HepG2 (cell line): ENCODE measurements at regions not wholly inside any gene's neighbourhood (a gene's known extent, or its start where the extent isn't known, plus 50 kb on each side); places are given as distances from the start of the nearest gene placed in this dataset.

Source experiments
- ATAC-seq: fragments of 200-7000 bp; cut with Tn5 transposase; 3 replicates; pipeline ENCODE4 v1.9.1; 2020; ENCODE audit warnings: mild to moderate bottlenecking, moderate library complexity
- BruUV-seq: library from RNA; stranded (reverse); fragments of 400-500 nt; replicated peaks from 2 replicates; lab custom pipeline; 2021; lab: Mats Ljungman, UMichigan
- CTCF ChIA-PET: fragments of 300-600 bp; formaldehyde crosslinking; extraction: SDS; loops from one replicate; lab custom pipeline; 2021; ENCODE audit warnings: low total read pairs, inconsistent platforms, low intra/inter-chr PET ratio; lab: Yijun Ruan, JAX
- POLR2A ChIA-PET: fragments of 350-600 bp; sonication (Branson Sonifier 250); formaldehyde crosslinking; loops from one replicate; lab custom pipeline; 2020; ENCODE audit warnings: antibody characterized with exemption, inconsistent platforms; lab: Yijun Ruan, JAX
- DNase-seq: peaks from one replicate; pipeline ENCODE4 v3.0.0-alpha.2; 2015; ENCODE audit warnings: low spot score
- FAIRE-seq: peaks from 3 replicates; lab custom pipeline; 2011; peaks lifted over from hg19 to GRCh38; lab: Jason Lieb, UNC
- H2AFZ ChIP-seq: one replicate; pipeline ENCODE4 v1.6.1; 2011; ENCODE audit warnings: low read length, inconsistent platforms
- H3K27ac ChIP-seq: fragments of 300-600 bp; 3 replicates; pipeline ENCODE4 v1.8.0; 2011; ENCODE audit warnings: mixed run types, mild to moderate bottlenecking, mixed read lengths, low read length, inconsistent platforms; ENCODE audit not compliant: insufficient read depth; ENCODE audit errors: extremely low read length
- H3K27me3 ChIP-seq, 2 experiments: fragments of 200-600 bp in 1 of 2; 2 replicates in 1 of 2; 3 replicates in 1 of 2; pipeline versions ENCODE4 v1.6.0 to v1.8.0; 2011; ENCODE audit warnings: low read length in 2 of 2, mild to moderate bottlenecking in 2 of 2, moderate library complexity in 2 of 2, inconsistent platforms in 1 of 2; ENCODE audit not compliant: insufficient read depth in 2 of 2, control insufficient read depth in 1 of 2
- H3K36me3 ChIP-seq, 2 experiments: fragments of 200-600 bp in 1 of 2; replicated peaks in 1 of 2; 2 replicates in 1 of 2; 3 replicates in 1 of 2; pipeline versions ENCODE4 v1.5.1 to v1.8.0; 2011; ENCODE audit warnings: low read length in 2 of 2, inconsistent platforms in 1 of 2; ENCODE audit not compliant: insufficient read depth in 2 of 2, control insufficient read depth in 1 of 2
- H3K4me1 ChIP-seq: 2 replicates; pipeline ENCODE4 v1.5.1; 2012; ENCODE audit warnings: low read length, inconsistent platforms; ENCODE audit not compliant: insufficient read depth
- H3K4me2 ChIP-seq: 2 replicates; pipeline ENCODE4 v1.6.0; 2011; ENCODE audit warnings: low read depth, low read length, inconsistent platforms
- H3K4me3 ChIP-seq, 3 experiments: fragments of 200-600 bp in 1 of 3; sonication (generic), shearing (Covaris generic) in 1 of 3; replicated peaks in 1 of 3; 2 replicates each; pipeline ENCODE4 v1.5.1; 2011 to 2016; ENCODE audit warnings: low read length in 3 of 3, inconsistent platforms in 2 of 3, low read depth in 2 of 3, mild to moderate bottlenecking in 2 of 3, control low read depth in 1 of 3, mixed read lengths in 1 of 3; ENCODE audit not compliant: insufficient read depth in 1 of 3
- H3K79me2 ChIP-seq: one replicate; pipeline ENCODE4 v1.6.1; 2011; ENCODE audit warnings: low read length, inconsistent platforms; ENCODE audit not compliant: insufficient read depth
- H3K9ac ChIP-seq: 2 replicates; pipeline ENCODE4 v1.6.0; 2011; ENCODE audit warnings: mild to moderate bottlenecking, low read depth, low read length, inconsistent platforms; ENCODE audit not compliant: insufficient read depth
- H3K9me3 ChIP-seq: 2 replicates; pipeline ENCODE4 v1.5.1; 2012; ENCODE audit warnings: mild to moderate bottlenecking, low read length
- H4K20me1 ChIP-seq: 2 replicates; pipeline ENCODE4 v1.6.0; 2011; ENCODE audit warnings: inconsistent platforms, mild to moderate bottlenecking, low read length, moderate library complexity; ENCODE audit not compliant: insufficient read depth
- KDM6A ChIP-seq: IDR thresholded peaks from 2 replicates; pipeline ENCODE4 v1.6.1; 2016; ENCODE audit warnings: low read depth
- STAG1 ChIP-seq: sonication (generic); formaldehyde crosslinking; IDR thresholded peaks from 2 replicates; pipeline ENCODE4 v1.4.0; 2020; ENCODE audit warnings: missing genetic modification reagents
- WGBS: methylation state at CpG from one replicate; pipeline ENCODE4 v1.1.6; 2017; ENCODE audit warnings: low lambda C conversion rate; 5-methylcytosine and 5-hydroxymethylcytosine counted together
- in situ Hi-C: cut with HindIII; loops from 2 replicates; pipeline ENCODE4 v1.10.0; 2017; ENCODE audit warnings: low pct_unique_long_range_greater_than_20kb; ENCODE audit not compliant: extremely low pct_ligation_motif_present
- intact Hi-C: fragments of 100-400 bp; cut with micrococcal nuclease; formaldehyde crosslinking; loops from one replicate; pipeline ENCODE4 v1.10.0; 2022; ENCODE audit not compliant: unreplicated experiment
- TF ChIP-seq, protein P1 (sequence below): sonication (generic); formaldehyde crosslinking; IDR thresholded peaks from 2 replicates; pipeline ENCODE4 v1.8.1; 2022; ENCODE audit warnings: mild to moderate bottlenecking, missing genetic modification reagents

DNA sequence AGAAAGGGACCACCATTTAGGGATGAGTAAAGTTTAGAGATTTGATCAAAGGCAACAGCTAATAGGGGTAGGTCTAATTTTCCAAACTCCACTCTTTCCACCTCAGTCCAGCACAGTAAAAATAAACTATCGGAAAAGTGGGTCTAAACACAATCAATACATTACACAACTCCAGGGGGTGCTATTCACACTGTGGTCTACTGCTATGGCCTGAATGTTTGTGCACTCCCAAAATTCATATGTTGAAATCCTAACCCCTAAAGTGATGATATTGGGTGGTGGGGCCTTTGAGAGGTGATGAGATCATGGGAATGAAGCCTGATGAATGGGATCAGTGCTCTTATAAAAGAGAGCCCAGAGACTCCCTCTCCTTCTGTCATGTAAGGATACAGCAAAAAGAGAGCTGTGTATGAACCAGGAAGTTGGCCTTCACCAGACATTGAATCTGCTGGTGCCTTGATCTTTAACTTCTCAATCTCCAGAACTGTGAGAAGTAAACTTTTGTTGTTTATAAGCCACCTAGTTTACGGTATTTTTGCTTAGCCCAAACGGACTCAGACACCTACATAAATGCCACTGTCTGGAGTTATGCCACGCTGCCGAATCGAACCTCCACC, 193.9 kb downstream of the OMA1 start:
- no peak overlapping the region for H3K4me3 ChIP-seq
- ATAC-seq = no peak
- TF ChIP-seq, protein P1, sequence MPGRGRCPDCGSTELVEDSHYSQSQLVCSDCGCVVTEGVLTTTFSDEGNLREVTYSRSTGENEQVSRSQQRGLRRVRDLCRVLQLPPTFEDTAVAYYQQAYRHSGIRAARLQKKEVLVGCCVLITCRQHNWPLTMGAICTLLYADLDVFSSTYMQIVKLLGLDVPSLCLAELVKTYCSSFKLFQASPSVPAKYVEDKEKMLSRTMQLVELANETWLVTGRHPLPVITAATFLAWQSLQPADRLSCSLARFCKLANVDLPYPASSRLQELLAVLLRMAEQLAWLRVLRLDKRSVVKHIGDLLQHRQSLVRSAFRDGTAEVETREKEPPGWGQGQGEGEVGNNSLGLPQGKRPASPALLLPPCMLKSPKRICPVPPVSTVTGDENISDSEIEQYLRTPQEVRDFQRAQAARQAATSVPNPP = no peak
- TF ChIP-seq STAG1 (CRISPR knock-in tag) = 0 out of 2 replicates have a peak, but pooled peaks have one; percentile 5
- no peaks in the 10 kb centered on the region for H3K4me1 ChIP-seq
- no peak overlapping the region for H3K9ac ChIP-seq
- DNase-seq = no peak
- intact Hi-C loops = no loop called here
- no peak overlapping the region for H2AFZ ChIP-seq
- H3K36me3 ChIP-seq = no peaks in the 10 kb centered on the region
- H3K79me2 ChIP-seq = no peaks in the 10 kb centered on the region
- H3K27ac ChIP-seq = no peak overlapping the region
- no peak overlapping the region for H3K4me2 ChIP-seq
- ChIA-PET CTCF (no interaction called here), POLR2A (no interaction called here)
- H3K9me3 ChIP-seq = no peaks in the 10 kb centered on the region
- in situ Hi-C loops = no loop called here
- no peaks in the 10 kb centered on the region for H3K27me3 ChIP-seq
- no peak for FAIRE-seq
- no TSS peak for BruUV-seq
- WGBS = 36% methylated on average over 6 of the region's 6 CpGs
- no peaks in the 10 kb centered on the region for H4K20me1 ChIP-seq

DNA sequence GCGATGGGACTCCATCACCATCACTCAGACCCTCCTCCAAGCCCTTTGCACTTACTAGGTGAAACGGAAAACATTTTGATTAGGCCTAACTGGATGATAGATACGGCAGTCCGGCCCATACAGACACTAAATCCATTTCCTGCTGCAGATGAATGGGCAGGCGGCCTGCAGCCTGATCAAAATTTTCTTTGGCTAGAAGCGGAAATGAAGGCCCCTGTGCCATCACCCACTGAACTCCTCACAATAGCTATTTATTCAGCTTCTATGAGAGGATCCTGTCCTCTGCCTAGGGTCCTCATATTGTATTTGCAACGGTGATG, 200.5 kb downstream of the OMA1 start:
- Histone ChIP-seq H3K4me1 (no peaks in the 10 kb centered on the region), H3K79me2 (no peaks in the 10 kb centered on the region), H3K27me3 (no peaks in the 10 kb centered on the region), H2AFZ (no peak overlapping the region), H3K4me3 (no peak overlapping the region), H3K4me2 (no peak overlapping the region), H3K27ac (no peak overlapping the region), H3K9ac (no peak overlapping the region), H3K36me3 (no peaks in the 10 kb centered on the region), H4K20me1 (no peaks in the 10 kb centered on the region), H3K9me3 (no peaks in the 10 kb centered on the region)
- ChIA-PET CTCF (no interaction called here), POLR2A (no interaction called here)
- ATAC-seq = no peak
- 23% methylated on average over 4 of the region's 7 CpGs for WGBS
- no TSS peak for BruUV-seq
- no peak for FAIRE-seq
- intact Hi-C loops = no loop called here
- DNase-seq = no peak
- no peak for TF ChIP-seq KDM6A
- in situ Hi-C loops = no loop called here
